HG03196 (cell line): ENCODE measurements at regions not wholly inside any gene's neighbourhood (a gene's known extent, or its start where the extent isn't known, plus 50 kb on each side); places are given as distances from the start of the nearest gene placed in this dataset.

ENCODE experiments used
- ATAC-seq: cut with Tn5 transposase; IDR thresholded peaks from one replicate; pipeline ENCODE4 v1.9.1; 2021; ENCODE audit not compliant: unreplicated experiment

DNA sequence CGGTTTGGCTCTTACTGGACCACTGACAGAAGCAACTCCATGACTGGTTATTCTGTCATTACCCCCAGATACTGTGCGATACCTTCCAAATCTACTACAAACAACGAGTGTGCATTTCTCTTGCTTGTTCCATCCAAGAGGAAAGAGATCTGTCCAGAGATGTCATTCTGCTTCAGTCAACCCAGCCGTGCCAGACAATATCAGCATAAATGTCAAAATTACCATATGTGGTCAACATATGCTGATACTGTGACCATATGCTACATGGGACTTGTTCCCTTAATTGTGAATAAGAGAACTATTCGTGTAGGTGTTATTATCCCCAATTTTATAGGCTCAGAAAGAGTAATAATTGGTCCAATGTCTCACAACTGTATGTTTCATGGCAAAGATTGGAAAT is 143.2 kb upstream of the PRSS1 start:
- ATAC-seq: no peak

DNA sequence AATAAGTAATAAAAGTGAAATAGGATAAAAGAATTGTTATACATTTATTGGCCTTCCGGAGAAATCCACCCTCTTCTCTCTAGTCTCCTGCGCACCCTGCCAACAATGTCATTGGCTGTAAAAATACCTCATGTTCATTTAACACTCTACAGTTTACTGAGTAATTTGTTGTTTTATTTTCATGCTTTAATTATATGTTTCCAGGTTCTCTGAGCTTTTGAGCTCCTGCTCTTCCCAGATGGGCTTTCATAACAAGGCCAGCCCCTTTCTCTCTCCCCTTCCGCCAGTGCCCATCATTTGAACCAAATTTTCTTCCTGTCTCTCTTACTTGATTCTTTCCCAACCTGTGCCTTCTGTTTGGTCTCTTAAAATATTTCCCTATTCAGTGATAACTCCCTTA is 144.6 kb upstream of the PRSS1 start:
- no peak for ATAC-seq

DNA sequence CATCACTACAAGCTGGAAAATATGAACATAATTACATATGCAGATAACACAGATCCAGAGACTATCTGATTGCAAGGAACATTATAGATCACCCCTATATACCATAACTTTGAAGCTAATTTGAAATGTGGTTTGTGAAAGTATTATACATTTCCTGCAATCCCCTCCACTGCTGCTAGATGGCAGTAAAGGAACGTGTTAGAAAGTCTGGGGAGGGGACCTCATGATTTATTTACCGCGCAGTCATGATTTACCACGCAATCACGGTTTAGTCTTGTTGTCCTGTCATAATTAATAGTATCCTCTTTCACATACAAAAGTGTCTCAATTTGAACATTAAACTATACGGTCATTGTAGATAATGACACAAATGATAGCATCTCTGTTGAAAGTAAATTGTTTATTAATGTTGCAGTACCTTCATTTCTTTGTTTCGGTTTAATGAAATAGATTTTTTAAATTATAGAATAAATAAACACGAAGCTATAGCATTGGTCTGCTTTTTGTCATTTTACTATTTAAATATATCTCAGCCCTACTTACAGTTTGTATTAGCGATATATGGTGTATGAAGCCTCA is 145.3 kb upstream of the PRSS1 start:
- ATAC-seq: no peak

DNA sequence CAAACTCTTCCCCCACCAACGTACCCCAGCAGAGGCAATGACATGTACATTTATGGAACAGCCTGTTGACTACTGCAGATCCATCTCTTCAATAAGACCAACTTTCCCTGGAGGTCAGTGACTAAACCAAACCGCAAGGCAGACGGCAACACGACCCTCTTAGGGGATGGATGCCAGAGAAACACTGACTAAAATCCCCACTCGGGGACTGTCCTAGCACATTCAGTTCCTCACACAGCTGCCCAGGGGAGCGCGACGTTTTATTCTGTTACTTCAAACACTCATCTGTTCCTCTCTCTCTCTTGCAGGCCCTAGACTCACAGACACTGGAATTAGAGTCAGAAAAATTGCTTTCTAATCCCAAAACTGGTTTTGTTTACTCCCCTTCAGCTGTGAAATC is 146.5 kb upstream of the PRSS1 start:
- no peak for ATAC-seq

DNA sequence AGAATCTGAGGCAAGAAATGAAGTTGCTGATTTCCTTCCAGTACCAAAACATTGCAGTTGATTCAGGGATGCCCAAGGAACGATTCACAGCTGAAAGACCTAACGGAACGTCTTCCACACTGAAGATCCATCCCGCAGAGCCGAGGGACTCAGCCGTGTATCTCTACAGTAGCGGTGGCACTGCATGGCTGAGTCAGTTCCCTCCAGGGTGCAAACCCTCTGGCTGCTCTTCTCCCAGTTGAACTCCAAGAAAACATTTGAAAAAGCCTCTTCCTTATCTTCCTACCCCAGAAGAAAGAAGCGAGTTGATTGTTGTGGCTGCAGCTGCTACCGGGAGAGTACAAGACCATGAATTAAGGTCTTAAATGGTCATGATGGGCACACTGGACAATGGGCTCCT is 147.1 kb upstream of the PRSS1 start:
- ATAC-seq: no peak

DNA sequence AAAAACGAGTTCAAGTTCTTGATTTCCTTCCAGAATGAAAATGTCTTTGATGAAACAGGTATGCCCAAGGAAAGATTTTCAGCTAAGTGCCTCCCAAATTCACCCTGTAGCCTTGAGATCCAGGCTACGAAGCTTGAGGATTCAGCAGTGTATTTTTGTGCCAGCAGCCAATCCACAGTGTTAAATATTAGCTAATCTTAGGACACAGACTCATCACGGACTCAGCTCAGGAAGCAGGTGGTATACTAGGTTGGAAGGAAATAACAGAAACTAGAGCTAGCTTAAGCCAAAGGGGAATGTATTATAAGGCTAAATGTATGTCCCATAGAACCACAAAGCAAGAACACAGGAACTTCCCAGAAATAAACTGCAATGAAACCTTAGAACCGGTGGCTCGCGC is 151.0 kb upstream of the PRSS1 start:
- no peak for ATAC-seq

DNA sequence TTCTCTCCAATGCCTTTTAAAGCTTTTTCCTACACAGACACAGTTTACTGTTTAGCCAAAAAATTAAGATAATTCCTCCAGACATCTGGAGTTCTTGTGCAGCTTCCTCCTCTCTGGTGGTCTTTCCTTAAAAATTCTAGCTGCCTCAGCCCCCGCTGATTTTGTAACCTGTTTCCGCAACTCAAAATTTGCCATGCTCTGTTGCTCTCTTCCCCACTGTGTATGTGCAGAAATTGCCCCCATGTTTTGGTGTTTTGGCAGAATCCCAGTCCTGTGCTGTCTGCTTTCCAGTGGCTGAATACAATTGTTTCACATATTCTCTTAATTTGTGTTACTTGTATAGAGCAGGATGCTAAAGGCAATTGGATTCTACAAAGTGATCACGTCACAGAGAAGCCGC is 151.7 kb upstream of the PRSS1 start:
- no peak for ATAC-seq

DNA sequence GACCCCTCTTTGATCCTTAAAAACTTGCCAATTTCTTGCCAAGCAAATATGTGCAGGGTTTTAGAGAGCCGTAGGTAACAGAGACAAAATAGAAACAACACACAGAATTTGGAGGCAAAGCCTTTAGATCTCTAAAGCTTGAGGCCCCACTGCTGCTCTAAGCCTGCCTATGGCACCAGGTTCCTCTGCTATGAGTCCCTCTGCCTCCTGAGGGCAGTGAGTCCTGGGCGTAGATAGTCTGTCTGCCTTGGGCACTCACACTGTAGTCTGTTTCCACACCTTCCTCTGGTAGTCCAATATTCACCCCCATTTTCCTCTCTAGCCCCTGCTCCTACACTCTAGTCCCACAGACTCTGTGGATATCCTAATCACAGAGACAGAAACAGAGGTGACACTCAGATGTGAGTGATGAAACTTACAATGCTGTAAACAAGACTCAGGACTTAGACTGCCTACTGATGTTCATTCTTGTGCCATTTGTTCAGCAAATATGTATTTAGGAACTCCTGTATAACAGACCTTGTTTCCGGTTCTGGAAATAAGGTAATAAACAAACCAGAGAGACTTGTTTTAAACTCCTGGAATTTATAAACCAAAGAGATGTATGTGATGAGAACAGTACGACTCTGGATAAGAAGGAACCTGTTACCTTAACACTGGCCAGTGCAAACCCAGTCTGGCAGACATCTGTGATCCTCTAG is 153.3 kb upstream of the PRSS1 start:
- ATAC-seq: no peak

DNA sequence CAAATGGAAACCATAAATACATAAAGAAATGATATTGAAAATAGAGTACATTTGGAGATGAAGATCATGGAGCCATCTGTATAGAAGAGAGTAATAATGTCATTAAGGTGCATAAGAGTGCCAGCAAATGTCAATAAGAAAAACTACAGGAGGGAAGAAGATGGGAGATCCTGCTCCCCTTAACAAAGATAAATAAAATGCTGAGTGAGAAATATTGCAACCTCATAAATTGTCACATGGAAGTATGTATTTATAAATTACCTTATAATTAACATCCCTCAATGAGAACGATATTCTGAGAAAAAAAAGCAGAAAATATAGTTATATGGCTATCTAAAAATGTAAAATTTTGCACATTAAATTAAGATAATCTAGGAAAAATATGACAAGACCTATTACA is 155.2 kb upstream of the PRSS1 start:
- ATAC-seq: no peak

DNA sequence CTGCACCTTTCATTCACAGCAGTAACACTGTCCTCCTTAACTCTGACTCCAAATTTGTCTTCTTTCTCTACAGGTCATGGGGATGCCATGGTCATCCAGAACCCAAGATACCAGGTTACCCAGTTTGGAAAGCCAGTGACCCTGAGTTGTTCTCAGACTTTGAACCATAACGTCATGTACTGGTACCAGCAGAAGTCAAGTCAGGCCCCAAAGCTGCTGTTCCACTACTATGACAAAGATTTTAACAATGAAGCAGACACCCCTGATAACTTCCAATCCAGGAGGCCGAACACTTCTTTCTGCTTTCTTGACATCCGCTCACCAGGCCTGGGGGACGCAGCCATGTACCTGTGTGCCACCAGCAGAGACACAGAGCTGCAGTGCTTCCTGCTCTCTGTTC is 156.2 kb upstream of the PRSS1 start:
- ATAC-seq: no peak

DNA sequence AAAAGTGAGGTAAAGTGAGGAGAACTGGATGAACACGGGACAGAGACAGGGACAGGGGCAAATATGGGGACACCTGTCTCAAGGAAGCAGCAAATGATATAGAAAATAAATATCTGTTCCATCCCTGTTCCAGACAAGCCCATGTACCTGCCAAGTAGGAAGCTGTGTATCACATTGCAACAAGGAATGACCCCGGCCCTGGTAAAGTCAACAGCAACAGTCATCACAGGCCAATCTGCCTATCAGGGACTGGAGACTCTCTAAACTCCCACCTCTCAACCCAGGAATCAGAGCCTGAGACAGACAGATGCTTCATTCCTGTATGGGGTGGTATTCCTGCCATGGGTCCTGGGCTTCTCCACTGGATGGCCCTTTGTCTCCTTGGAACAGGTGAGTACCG is 156.6 kb upstream of the PRSS1 start:
- no peak for ATAC-seq

DNA sequence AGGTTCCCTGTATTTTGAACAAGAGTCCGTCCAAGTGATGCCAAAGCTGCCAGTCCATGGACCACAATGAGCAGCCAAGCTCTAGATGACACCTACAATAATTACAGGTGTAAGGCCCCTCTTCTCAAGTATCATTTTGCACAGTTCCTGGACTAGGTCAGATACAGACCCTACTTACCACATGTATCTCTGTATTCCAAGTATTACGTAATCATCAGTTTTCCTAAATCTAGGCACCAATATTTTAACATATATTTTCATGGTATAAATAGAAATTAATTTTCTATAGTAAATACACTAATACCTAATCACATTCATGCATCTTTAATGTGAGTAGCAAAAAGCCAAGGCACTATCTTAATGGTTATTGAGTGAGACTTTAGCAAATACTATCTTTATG is 157.0 kb upstream of the PRSS1 start:
- no peak for ATAC-seq

DNA sequence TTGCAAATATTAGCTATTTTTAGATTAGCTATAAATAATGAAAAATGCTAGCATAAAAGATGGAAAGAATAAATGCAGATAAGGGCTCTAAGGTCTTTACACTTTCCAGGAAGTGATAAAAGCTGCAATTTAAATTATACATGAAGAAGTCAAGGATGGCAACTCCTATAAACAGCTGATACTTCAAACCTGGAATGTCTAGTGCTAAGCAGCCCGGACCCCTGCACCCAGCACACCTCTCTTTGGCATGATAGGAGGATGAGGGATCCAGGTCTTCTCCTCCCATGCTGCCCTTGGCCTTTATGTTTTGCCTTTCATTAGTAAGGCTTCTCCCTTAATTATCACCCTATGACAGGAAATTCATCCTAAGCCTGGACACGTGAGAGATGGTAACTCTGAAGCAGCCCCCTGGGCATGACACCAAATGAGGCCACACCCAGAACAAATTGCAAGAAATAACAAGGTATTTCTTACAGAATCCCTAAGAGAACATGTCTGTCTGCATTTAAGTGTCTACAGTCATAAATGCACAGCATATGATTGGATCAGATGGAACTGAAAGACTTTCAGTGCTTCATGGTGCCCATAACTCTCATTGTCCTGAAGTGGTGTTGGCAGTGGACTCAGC is 158.3 kb upstream of the PRSS1 start:
- no peak for ATAC-seq

DNA sequence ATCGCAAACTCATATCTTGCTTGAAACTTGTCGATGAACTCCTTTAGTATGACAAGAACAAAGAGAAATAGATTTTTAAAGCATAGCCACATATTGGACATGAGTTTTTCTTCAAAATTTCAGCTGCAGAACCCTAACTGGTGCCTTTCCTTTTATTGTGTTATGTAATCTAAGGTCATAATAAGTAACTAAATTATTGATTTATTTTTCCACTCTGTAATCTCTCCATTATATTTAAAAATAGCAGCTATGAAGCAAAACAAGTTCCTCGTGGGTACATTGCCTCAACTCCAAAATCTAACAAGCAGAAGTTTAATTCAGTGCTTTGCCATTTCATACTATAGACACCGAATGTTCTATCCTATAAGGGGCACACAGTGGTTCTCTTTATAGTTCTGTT is 159.2 kb upstream of the PRSS1 start:
- no peak for ATAC-seq

DNA sequence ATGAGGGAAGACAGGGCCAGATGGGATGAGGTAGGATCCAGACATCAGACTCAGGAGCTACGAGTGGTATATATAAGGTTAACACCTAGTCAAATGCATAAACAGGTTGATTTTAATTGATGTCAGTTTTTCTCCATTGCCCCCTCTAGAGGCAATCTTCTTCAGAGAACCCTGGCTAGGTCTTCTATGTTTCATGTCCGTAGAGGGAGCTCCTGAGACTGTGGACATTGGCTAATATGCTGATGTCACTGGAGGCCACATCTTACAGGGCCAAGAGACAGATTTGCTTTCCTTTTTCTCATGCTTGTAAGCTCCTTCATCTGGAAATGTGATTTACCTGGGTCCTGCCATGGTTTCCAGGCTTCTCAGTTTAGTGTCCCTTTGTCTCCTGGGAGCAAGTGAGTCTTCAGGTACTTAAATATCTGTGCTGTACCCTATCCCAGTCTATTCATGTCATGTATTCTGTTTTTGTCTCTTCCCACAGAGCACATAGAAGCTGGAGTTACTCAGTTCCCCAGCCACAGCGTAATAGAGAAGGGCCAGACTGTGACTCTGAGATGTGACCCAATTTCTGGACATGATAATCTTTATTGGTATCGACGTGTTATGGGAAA is 161.6 kb upstream of the PRSS1 start:
- ATAC-seq: peak; percentile 83

DNA sequence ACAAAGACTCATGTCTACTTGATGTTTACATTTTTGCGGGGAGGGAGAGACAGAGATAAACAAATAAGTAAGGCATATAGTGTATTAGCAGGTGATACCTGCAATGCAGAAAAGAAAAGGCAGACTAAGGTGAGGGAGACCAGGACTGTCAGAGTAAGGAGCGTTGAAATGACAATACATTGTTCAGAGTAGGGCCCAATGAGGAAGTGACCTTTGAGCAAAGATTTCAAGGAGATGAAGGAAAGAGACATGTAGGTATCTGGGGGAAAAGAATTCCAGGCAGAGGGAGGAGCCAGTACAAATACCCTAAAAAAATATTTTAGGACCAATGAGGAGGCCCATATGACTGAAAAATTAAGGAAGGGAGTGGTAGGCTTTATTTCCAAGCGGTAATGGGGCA is 162.7 kb upstream of the PRSS1 start:
- ATAC-seq: no peak

DNA sequence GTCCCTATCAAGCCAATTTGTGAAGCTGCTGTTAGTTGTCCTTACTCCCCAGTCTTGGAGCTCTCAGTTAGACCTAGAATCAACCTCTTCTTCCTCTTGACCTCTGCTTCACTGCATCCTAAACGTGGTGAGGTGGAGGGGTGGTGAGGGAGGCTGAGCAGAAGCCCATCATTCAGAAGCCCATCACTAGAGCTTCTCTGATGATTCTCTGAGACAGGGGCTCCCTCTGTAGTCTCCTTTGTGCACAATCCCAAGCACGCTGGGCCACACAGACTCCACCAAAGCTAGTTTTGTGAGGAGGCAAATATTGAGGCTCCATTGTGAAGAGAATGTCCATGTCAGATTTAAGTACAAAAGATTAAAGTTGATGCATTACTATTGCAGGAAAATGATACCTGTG is 163.8 kb upstream of the PRSS1 start:
- ATAC-seq: no peak

DNA sequence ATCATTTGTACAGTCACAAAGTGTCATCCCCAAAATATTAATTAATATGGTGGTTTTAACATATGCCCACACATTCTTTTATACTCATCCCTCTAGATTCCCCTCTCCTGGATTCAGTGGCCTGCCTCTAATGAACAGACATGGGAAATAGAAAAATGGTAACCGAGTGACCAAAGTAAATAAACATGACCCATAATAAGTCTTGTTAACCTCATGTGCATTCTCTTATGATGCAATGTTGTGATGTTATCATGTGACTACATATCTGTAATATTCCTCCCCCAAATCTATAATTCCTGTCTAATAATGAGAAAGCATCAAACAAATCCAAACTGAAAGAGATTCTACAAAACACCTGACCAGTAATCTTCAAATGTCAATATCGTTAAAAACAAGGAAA is 164.5 kb upstream of the PRSS1 start:
- ATAC-seq: no peak

DNA sequence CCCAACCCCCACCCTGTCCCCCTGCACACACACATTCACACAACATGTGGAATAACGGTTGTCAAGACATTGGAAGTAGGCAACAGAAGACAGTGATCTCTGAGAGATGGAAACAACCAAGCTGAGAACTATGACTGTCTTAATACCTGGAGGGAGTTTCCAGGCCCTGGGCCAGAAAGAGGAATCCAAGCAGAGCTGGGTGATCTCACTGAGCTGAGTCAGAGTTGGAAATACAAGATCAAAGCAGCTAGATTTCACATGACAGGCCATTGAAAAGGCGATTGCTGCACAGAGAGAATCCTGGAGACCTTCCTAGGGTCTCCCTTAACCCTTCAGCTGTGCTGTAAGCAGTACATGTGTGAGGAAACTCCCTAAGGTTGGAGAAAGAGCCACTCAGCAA is 165.8 kb upstream of the PRSS1 start:
- ATAC-seq: peak; percentile 50

DNA sequence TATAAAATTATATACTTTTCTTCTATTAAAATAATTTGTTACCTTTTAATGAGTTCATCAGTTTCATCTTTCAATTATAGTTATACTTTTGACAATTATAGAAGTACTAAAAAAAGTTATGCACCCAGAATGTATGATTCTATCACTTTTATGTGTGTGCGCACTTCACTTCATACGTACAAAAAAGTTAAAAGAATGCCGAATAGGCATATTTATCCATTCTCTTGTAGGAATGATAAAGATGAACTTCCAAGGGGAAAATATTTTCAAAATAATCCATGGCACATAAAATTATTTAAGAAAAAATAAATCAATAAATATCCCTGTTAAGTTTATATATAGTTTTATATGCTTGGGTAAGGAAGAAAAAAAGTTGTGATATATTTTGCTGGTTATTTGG is 166.9 kb upstream of the PRSS1 start:
- no peak for ATAC-seq

DNA sequence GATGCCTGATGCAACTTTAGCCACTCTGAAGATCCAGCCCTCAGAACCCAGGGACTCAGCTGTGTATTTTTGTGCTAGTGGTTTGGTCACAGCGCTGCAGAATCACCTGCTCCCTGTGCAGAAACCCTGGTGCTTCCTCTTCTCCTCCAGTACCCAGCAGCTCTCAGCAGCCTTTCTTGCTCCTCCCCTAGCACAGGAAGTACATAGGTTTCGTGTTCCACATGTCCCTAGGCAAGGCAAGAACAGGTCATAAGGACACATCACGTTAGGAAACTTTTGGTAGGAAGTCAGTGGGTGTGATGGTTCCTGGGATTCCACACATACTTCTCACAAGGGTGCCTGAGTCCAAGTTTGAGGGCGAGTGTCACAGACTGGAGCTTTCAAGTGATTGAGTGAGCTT is 167.9 kb upstream of the PRSS1 start:
- ATAC-seq: peak; percentile 70

DNA sequence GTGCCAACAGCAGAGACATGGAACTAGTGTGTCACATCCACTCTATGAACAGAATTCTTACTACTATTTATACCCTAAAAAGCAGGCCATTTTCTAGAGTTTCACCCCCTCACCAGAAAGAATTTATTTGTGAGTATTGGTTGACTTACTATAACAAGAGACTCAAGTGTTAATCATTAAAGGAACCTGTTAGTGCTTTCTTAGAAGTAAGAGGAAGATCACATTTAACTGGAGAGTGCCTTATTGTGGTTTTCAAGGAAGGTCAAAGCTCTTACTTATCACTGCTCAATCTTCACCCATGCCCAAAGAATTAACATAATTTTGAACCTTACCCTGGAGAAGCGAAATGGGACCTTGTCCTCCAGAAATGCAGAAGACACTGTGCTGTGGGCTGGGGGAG is 169.3 kb upstream of the PRSS1 start:
- peak; percentile 33 for ATAC-seq
